ENCODE measurements at regions not wholly inside any gene's neighbourhood (a gene's known extent, or its start where the extent isn't known, plus 50 kb on each side); places are given as distances from the start of the nearest gene placed in this dataset.

DNA sequence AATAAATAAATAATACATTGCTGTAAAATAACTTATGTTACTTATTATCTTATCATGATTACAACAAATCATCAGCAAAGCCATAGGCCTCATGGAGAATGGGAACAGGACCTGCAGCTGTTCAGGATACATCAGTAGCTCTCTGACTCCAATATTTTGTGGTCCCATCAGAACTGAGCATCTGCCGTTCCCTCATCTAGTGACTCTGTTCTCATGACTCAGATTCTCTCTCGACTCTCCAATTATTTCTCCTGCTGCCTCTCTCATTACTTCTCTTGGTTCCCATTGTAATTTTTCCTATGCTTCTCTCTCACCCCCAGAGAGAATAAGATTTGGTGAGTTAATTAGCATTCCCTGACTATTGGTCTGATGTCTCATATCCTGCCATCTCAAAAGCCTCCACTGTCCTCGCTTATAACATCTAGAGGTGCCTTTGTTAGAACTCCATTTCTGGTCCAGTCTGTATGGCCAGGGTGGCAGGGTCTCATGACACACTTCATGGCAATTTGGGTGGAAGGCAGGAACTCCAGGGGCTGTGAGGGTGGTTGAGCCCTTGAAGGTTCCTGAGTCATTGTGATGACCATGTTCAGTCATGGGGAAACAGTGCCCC lies 78.0 kb upstream of the TANC1 start:
- no peak for TF ChIP-seq CTCF (IDR thresholded peaks at IDR 0.05)
- TF ChIP-seq POLR2A (IDR thresholded peaks at IDR 0.05) = no peak
- no peaks in the 10 kb centered on the region for H3K36me3 ChIP-seq
- no peaks in the 10 kb centered on the region for H3K9me3 ChIP-seq
- peaks cover 4% of the 10 kb centered on the region for H3K4me1 ChIP-seq (ENCODE audit: insufficient read depth)
- no peak overlapping the region for H3K4me3 ChIP-seq
- 94% methylated on average over 3 of the region's 3 CpGs for WGBS, 3 donors
- H3K27ac ChIP-seq = no peak overlapping the region
- no peaks in the 10 kb centered on the region for H3K27me3 ChIP-seq
- no peak for DNase-seq
- intact Hi-C loops (cut with DNase I) = no loop called here

- TF ChIP-seq POLR2A (IDR thresholded peaks at IDR 0.05) (no peak), CTCF (IDR thresholded peaks at IDR 0.05) (no peak), EP300 (IDR thresholded peaks at IDR 0.05) (no peak)
- no peaks in the 10 kb centered on the region for H3K27me3 ChIP-seq
- WGBS, 3 donors = 8 to 18% (median 10%) methylated on average over 8 of the region's 8 CpGs
- H3K4me1 ChIP-seq (ENCODE audit: insufficient read depth) = peaks cover 4% of the 10 kb centered on the region
- H3K36me3 ChIP-seq = no peaks in the 10 kb centered on the region
- no peak overlapping the region for H3K27ac ChIP-seq
- DNase-seq = peak in 4 of 5 donors; percentile 17 to 53 (median 33)
- H3K4me3 ChIP-seq = no peak overlapping the region
- H3K9me3 ChIP-seq = no peaks in the 10 kb centered on the region
- intact Hi-C loops (cut with DNase I) = no loop called here
Observed at GRCh38 chr2:158893026-158893425, 75.4 kb upstream of the TANC1 start.

DNA sequence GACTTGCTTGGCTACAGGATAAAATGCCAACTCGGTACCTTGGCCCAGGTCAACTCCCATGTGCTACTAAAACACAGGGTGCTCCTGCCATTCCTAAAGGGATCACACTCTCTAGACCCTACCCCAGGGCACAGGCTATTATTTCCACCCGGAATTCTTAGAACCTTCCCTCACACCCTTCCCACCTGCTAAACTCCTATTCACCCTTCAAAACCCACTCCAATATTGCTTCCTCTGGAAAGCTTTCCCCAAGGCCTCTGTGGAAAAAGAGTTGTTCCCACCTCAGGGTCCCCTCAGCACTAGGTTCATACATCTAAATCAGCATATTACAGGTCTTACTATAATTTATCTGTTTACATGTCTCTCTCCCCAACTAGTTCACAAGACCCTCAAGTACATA lies 75.0 kb upstream of the TANC1 start:
- Histone ChIP-seq H3K27ac (no peak overlapping the region), H3K4me1 (ENCODE audit: insufficient read depth) (peaks cover 4% of the 10 kb centered on the region), H3K27me3 (no peaks in the 10 kb centered on the region), H3K9me3 (no peaks in the 10 kb centered on the region), H3K36me3 (no peaks in the 10 kb centered on the region), H3K4me3 (no peak overlapping the region)
- TF ChIP-seq CTCF (IDR thresholded peaks at IDR 0.05) (no peak), EP300 (IDR thresholded peaks at IDR 0.05) (no peak), POLR2A (IDR thresholded peaks at IDR 0.05) (no peak)
- no peak for DNase-seq
- 64 to 89% (median 72%) methylated on average over 2 of the region's 2 CpGs for WGBS, 3 donors
- intact Hi-C loops (cut with DNase I) = no loop called here

GRCh38 chr2:158894078-158894477 lies 74.4 kb upstream of the TANC1 start:
- intact Hi-C loops (cut with DNase I) = no loop called here
- no peak for TF ChIP-seq EP300 (IDR thresholded peaks at IDR 0.05)
- no peaks in the 10 kb centered on the region for H3K9me3 ChIP-seq
- H3K27ac ChIP-seq = no peak overlapping the region
- no peaks in the 10 kb centered on the region for H3K27me3 ChIP-seq
- H3K36me3 ChIP-seq = no peaks in the 10 kb centered on the region
- 68 to 73% (median 71%) methylated on average over 5 of the region's 5 CpGs for WGBS, 3 donors
- H3K4me1 ChIP-seq (ENCODE audit: insufficient read depth) = peaks cover 4% of the 10 kb centered on the region
- DNase-seq = no peak
- H3K4me3 ChIP-seq = no peak overlapping the region

GRCh38 chr2:158894572-158894971 lies 73.9 kb upstream of the TANC1 start:
- 83 to 88% (median 86%) methylated on average over 4 of the region's 4 CpGs for WGBS, 3 donors
- intact Hi-C loops (cut with DNase I) = no loop called here
- no peak for DNase-seq
- H3K9me3 ChIP-seq = no peaks in the 10 kb centered on the region
- H3K4me1 ChIP-seq (ENCODE audit: insufficient read depth) = peaks cover 4% of the 10 kb centered on the region
- no peak overlapping the region for H3K4me3 ChIP-seq
- no peaks in the 10 kb centered on the region for H3K27me3 ChIP-seq
- H3K27ac ChIP-seq = no peak overlapping the region
- TF ChIP-seq CTCF (IDR thresholded peaks at IDR 0.05) (no peak), EP300 (IDR thresholded peaks at IDR 0.05) (no peak), POLR2A (IDR thresholded peaks at IDR 0.05) (no peak)
- H3K36me3 ChIP-seq = no peaks in the 10 kb centered on the region
